Activated CD4-positive, CD25-positive, alpha-beta regulatory T cell (primary cell): ENCODE measurements at regions not wholly inside any gene's neighbourhood (a gene's known extent, or its start where the extent isn't known, plus 50 kb on each side); places are given as distances from the start of the nearest gene placed in this dataset.
"Not testable (repeated sequence)": the region's sequence is repeated elsewhere in the genome, so short reads cannot be mapped to it uniquely, and the experiment has no call there.

Experiments
- DNase-seq, 4 experiments: peaks; one replicate each; lab custom pipeline; 2025; lab: John Stamatoyannopoulos, UW

DNA sequence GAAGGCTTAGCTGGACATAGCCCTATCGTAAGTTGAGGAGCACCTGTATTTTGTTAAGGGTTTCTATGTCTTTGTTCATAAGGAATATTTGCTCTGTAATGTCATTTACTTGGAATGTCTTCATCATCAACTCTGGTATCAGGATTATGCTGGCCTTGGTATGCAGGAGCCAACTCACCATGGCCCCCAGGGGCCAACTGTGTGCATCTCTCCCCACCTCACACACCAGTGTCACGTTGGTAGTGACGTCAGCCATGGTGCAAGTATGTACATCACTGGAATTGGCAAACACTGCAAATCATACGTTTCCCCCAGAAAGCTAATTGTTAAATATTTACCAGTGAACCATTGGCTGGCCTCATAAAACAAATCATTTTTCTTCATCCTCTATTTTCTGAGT is 70.8 kb downstream of the YTHDF1 start:
- no peak for DNase-seq

DNA sequence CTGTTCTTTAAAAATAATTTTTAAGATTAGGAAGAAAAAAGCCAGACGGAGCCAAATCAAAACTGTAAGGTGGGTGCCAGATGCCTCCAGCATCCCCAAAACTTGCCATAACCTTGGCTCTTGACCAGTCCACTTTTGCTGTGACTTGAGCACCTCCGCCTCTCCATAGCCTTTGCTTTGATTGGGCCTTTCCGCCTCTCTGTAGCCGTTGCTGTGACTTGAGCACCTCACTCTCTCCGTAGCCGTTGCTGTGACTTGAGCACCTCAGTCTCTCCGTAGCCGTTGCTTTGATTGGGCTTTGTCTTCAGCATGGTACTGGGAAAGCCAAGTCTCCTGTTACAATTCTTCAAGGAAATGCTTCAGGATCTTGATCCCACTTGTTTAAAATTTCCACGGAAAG is 73.0 kb downstream of the YTHDF1 start:
- DNase-seq = no peak

DNA sequence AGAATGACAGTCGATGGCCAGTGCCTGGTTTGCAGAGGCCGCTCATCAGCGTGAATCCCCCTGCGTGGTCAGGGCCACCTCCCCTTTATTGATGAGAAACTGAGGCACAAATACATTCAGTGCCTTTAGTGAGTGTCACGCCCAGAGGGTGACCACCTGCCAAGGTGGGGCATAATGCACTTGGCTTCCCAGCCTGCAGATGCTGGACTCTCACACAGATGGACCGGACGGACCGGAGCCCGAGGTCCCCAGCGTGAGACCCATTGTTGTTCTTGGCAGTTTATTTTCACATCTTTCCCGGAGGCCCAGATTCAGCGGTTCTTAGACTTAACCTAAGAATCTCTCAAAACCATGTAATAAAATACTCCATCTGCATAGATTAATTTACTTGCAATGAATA is 74.4 kb downstream of the YTHDF1 start:
- no peak for DNase-seq

DNA sequence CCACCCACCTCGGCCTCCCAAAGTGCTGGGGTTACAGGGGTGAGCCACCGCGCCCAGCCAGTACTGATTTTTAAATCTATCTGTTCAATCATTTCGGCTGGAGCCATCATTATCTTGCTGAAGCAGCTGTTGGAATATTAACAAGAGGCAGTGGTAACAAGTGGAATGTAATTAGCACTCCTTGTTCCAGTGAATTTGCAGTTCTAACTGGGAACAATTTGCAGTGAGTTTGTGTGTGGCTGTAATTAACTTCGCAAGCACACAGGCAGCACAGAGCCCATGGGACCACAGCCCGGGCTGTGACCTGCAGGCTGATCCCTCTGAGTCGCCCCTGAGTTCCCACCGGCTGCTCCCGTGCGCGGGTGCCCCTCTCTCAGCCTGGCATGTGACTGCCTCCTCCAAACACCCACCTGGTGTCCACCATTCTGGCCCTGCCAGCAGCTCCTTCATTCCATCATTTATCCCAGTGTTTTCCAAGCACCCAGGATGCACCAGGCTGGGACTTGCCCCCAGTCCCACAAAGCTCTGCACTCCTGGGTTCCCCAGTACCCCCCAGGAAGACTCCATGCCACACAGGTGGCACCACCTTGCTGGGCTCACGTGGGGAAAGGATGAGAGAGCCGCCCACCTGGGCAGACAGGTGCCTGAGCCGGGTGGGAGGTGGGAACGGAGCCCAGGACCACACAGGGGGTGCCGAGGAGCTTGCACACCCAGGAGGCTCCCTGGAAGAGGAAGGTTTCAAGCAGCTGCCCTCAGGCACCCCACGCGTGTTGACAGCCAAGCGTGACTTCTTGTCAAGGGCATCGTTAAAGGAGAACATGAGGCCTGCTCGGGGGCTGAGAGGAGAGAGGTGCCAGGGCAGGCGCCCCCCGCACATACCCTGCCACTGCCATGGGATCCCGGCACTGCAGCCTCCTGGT is 75.2 kb downstream of the YTHDF1 start:
- DNase-seq = no peak

DNA sequence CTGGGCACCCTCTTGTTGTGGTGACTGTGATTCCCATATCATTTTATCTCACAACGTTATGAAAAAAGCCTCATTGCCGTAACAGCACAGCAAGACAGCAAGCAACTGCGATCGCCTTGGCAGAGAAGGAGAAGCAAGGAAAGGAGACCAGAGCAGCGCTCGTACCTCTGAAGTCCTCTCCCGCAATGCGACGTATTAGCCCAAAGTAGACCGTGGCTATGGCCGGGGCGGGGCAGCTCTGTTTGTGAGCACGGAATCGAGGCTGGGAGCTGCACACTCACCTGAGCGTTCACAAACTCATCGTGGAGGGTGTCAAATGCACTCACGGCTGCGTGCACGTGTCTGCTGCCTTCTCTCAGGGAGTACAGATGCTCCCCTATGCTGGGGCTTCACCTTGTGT is 76.1 kb downstream of the YTHDF1 start:
- DNase-seq = no peak

DNA sequence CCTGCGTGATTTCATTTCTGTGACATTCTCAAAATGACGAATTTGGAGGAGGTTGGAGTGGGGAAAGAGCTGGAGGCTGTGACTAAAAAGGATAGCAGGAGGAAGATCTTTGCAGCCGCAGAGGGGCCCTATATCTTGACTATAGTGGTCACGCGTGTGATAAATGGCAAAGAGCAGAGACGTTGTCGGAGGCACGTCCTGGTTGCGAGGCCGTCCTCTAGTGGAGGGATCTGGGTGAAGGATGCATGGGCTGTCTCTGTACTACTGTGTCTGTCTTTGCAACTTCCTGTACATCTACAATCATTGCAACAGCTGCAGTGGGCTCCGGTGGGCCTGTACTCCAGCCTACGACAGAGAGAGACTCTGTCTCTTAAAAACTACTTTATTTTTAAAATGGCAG is 76.6 kb downstream of the YTHDF1 start:
- no peak for DNase-seq

DNA sequence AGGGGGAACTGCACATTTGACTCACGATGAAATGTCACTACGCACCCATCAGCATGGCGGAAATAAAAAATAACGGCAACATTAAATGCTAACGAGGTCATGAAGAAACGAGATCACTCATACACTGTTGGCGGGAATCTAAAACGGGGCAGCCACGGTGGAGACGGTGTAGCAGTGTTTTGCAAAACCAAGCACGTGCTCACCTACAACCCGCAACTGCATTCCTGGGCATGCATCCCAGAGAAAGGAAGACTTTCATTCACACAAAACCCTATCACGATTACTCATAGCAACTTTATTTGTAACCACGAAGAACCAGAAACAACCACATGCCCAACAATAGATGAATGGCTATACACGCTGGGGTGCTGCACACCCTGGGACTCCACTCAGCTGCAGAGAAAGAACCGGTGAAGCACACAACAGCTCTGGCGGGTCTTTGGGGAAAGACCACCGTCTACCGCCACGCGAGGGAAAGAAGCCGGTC is 77.0 kb downstream of the YTHDF1 start:
- DNase-seq = no peak

DNA sequence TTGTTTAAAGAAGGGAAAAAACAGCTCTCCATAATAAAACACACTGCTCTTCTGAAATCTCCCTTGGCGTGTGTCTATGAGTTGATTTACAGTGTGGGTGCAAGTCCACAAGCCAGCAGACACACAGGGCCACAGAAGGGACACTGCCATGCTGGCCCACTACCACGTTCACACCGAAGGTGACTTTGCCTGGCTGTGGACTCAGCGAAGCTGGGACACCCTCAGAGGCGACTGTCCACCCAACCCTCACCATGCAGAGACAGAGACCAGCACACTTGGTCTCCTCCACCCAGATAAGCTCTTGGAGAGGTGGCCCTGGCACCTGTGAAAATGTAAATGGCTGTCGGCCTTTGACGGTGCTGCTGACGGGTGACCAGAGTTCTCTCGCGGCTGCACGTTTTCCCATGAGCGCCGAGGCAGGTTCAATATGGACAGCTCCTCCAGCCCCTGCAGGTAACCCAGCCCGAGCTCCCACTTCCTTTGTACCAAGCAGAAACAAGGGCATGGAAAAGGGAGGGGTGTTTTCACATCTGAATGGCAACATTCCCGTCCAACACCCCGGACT is 78.0 kb downstream of the YTHDF1 start:
- DNase-seq = no peak

DNA sequence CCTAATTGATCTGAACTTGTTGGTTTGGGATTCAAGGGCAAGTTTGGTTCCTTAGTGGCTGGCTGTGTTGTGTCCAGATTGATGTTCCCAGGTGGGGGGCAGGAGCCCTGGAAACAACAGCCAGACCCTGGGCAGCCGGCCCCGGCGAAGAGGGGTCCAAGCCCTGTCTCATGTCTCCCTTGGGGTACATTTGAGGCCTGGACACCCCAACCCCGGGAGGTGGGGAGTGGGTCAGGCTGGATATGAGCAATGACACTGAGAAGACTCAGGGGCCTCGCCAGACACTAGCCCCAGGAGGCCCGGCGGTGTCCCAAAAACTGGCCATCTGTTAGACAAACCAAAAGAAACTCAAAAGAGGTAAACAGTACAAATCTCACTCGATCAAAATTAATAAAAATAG is 79.6 kb downstream of the YTHDF1 start:
- DNase-seq = no peak

DNA sequence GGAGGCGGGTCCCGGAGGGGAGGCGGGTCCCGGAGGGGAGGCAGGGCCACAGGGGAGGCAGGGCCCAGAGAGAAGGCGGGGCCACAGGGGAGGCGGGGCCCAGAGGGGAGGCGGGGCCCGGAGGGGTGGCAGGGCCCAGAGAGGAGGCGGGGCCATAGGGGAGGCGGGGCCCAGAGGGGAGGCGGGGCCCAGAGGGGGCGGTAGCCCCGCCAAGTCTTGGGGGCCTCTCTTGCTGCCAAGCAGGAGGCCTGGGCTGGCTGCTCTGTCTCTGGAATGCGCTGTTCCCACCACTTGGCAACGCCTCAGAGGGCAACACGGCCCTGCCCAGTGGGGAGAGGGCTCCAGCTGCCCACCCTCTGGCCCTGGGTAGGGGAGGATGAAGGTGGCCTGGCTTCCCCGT is 80.5 kb downstream of the YTHDF1 start:
- DNase-seq = no peak

DNA sequence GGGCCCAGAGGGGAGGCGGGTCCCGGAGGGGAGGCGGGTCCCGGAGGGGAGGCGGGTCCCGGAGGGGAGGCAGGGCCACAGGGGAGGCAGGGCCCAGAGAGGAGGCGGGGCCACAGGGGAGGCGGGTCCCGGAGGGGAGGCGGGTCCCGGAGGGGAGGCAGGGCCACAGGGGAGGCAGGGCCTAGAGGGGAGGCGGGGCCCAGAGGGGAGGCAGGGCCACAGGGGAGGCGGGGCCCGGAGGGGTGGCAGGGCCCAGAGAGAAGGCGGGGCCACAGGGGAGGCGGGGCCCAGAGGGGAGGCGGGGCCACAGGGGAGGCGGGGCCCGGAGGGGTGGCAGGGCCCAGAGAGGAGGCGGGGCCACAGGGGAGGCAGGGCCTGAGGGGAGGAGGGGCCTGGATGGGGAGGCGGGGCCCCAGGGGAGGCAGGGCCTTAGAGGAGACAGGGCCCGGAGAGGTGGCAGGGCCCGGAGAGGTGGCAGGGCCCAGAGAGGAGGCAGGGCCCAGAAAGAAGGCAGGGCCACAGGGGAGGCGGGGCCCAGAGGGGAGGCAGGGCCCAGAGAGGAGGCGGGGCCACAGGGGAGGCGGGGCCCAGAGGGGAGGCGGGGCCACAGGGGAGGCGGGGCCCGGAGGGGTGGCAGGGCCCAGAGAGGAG is 81.1 kb downstream of the YTHDF1 start:
- not testable (repeated sequence) for DNase-seq

DNA sequence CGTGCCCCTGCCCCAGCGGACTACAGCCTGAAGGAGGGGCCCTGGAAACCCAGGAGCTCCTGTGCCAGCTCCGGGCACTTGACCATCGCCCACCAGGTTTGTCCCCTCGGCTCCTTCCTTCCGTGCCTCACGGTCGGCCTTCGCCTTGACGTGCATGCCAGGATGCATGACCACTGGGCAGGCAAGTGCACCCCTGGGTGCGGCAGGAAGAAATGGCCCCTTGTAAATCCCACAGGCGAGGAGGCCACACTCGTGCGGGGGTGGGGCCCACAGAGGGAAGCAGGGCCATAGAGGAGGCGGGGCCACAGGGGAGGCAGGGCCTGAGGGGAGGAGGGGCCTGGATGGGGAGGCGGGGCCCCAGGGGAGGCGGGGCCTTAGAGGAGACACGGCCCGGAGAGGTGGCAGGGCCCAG is 81.7 kb downstream of the YTHDF1 start:
- no peak for DNase-seq

DNA sequence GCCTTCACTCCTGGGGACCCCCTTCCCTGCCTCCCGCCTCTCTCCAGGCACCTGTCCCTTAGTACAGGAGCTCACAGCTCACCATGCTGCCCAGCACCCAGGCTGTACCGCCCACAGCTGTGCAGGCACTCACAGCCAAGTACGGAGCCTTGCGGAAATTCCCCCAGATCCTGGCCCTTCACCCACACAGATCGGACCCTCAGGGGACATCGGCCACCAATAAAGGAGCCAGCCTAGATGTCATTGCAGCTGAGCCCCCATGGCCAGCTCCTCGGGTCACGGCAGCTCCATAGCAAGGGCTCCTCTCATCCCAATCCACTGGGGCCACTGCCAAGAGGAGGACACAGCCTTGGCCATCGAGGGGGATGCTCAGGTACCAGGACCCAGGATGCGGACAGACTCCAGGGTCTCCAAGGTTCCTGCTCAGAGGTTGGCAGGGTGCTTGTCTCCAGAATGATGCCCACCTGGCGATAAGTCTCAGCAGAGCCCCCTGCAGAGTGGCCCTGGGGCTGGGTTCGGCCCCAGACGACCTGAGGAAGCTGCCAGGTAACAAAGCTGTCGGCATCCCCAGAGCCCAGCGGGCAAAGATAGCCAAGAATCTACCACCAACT is 82.3 kb downstream of the YTHDF1 start:
- no peak for DNase-seq

DNA sequence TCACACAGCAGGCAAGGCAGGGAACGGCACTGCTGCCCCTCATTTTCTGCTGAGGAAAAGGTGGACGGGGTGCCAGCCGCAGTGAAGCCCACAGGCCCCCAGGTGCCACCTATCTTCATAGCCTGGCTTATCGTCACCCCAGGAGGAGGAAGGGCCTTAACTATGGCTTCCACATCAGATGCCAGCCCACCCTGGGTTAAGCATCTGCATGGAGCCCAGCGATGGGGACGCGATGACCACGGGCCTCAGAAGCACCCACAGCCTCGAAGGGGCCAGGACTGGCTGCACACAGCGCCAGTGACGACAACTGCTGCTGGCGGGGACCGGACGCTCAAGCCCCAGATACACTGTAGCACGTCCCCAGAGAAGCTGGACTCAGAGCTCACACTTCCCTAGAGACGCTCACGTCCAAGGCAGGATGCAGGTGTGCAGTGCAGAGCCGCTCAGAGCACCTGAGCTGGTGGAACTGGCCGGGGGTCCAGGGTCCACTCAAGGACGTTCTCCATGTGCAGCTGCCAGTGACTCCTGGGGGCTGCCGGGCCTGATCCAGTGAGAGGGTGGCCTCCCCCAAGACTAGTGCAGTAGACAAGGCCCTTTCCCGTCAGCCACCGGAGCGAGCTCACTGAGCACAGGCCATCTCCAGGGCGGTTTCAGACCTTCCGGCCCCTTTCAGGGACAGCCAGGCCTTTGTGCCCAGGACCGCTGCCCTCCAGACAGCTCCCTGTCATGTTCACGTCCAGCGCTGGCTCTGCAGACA is 83.0 kb downstream of the YTHDF1 start:
- DNase-seq = no peak

DNA sequence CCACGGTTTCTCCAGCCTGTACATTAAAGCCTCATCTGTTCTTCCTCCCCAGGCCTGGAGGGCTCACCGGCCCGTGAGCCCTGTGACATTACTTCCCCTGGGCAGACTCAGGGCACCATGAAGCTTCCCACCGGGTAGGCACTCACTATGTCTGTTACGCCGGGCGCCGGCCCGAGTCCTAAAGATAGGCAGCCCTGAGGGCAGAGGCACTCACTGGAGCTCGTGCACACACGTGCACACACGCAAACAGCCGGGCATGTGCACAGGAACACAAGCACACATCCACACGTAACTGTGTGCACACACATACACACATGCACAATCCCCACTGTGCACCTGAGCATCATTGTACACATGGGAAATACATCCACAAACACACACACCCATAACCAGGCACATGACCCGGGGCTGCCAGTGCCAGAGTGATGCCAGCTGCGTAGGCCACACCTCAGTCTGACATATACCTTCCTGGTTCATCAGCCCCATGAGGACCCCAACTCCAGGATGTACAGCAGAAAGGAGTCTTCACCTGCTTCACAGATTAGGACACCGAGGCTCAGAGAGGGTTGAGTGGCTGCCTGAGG is 83.7 kb downstream of the YTHDF1 start:
- DNase-seq = no peak

DNA sequence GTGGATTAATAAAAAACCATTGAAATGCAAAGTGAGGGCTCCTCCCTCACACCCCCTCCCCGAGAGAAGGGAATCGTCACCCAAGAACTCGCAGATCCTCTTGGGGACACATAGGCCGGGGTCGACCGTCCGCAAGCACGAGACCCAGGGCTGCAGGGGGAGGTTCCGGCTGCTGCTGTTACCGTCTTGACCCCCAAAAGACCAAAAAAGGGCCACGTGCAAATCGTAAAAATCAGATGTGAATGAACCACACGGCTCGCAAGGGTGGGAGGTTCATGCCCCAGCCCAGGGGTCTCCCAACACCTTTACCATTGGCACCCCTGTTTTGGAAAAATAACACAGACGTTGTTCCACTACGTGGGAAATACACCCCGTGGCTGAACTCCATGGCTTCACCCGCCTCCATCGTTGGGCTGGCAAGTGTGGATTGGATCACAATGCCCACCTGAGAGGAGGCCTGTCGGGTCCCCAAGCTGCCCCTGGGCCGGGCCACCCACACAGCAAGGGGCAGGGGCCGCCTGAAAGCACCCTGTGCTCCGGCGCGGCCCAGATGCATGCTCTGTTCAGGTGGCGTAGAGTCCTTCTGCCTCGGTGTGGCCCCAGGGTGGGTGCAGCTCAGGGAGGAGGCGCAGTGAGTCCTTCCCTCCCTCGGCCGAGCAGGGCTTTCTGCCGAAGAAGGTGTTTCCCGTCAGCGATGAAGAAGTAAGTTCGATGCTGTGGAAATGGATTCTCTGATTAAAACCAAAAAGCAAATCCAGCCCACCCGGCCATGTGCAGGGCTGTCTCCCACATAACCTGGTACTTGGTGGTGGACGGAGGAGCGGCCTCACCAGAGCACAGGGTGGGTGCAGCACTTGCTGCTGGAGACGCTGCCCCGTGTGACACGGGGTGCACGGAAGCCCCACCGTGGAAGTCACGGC is 85.0 kb downstream of the YTHDF1 start:
- DNase-seq = no peak

DNA sequence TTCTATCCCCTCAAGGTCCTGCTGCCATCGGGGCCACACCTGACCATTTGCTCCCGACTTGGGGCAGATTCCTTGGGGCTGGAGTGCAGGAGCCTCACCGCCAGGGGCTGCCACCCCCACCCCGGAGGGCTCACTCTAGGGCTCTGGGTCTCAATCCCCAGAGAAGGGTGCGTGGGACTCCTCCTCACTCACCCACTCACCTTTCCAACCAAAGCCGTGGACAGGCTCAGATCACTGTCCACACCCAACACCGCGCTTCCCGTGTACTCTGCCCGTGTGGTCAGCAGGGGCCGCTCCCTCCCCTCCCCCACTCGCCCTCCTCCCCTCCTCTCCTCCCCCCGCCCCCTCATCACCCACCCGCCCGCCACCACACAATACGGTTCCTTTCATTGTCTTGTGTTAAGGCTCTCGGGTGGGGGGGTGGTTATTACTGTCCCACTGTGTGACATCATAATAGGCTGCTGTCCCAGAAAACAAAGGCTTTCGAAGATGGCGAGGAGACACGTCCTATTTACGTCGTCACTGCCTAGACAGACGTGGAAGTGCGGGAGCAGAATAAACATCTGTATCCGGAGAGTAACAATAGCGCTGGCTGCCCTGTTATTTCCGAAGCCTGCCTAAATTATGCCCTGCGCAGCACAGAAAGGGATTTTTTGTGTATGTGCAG is 85.8 kb downstream of the YTHDF1 start:
- no peak for DNase-seq

DNA sequence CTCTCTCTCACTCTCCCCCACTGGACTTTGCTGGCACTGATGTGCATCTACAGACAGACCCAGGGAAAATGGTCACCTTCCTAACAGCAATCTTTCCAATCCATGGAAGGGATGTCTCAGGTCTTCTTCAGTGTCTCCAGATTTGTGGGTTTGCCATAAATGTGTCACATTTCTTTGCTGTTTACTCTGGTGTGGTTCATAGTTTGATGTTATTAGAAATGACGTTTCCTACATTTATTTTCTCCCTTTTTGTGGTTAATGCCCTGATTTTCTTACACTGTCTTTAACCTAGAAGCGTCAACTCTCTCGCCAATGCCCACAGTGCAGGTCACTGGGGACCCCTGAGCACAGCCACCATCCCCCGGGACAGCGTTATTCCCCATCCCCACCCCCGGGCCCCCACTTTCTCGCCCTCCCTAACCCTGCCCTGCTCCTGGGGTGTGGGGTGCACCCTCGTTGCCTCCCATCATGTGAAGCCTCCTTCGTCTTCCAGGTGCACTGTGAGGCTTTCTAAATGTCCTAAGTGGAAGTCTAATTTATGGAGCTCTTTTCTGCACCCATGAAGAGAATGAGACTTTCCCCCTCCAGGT is 86.5 kb downstream of the YTHDF1 start:
- DNase-seq = no peak

DNA sequence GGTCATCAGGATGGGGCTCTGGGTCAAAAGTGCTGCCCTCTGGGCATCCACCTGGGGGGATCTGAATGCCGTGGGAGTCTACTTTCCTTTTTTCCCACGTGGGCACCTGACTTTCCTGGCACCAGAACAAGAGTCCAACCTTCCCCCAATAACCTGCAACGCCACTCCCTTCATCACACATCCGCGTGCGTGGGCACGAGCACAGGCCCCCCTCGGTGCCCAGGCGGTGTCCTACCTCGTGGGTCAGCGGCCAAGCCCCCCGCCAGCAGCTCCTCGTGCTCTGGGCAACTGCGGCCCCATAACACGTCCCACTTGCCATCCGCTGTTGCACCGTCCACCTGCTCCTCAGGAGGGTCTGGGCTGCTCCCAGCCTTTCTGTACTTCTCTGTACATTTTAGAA is 87.0 kb downstream of the YTHDF1 start:
- DNase-seq = no peak
